GM21723 (cell line): ENCODE measurements at regions not wholly inside any gene's neighbourhood (a gene's known extent, or its start where the extent isn't known, plus 50 kb on each side); places are given as distances from the start of the nearest gene placed in this dataset.
"Not testable (repeated sequence)": the region's sequence is repeated elsewhere in the genome, so short reads cannot be mapped to it uniquely, and the experiment has no call there.

Source experiments
- ATAC-seq: cut with Tn5 transposase; IDR thresholded peaks from one replicate; pipeline ENCODE4 v1.9.1; 2021; ENCODE audit warnings: mild to moderate bottlenecking, moderate library complexity; ENCODE audit not compliant: unreplicated experiment

DNA sequence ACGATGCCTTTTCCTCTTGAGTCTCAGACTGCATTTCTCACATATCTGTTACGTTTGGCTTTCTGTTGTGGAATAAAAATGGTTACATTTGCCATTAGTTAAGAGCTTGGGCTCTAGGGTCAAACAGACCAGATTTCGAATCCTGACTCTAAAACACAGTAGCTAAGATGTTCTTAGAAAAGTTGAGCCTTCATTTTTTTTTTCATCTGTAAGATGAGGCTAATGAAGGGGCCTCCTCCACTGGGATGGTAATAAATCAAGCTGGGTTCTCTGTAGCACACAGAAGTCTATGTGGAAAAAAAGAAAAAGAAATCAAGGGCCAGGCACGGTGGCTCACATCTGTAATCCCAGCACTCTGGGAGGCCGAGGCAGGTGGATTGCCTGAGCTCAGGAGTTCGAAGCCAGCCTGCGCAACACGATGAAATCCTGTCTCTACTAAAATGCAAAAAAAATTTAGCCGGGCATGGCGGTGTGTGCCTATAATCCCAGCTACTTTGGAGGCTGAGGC, 49.9 kb upstream of the CAPRIN1 start:
- no peak for ATAC-seq

DNA sequence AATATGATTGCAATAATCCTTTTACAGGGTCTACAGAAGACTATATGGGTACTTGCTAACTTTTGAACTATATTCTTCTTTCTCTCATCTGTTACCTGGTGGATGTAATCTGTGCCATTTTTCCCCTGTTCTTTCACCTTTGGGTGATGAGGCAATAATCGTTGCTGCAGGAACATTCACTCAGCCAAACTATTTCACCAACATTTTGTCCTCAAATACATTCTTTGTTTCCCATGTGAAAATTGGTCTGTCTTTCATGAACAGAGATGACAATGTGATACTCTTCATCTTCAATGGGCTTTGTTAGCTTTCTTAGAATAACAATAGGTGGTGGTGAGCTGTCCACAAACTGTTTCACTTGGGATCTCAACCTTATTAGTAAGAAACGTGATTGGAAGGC, 52.1 kb upstream of the CAPRIN1 start:
- no peak for ATAC-seq

DNA sequence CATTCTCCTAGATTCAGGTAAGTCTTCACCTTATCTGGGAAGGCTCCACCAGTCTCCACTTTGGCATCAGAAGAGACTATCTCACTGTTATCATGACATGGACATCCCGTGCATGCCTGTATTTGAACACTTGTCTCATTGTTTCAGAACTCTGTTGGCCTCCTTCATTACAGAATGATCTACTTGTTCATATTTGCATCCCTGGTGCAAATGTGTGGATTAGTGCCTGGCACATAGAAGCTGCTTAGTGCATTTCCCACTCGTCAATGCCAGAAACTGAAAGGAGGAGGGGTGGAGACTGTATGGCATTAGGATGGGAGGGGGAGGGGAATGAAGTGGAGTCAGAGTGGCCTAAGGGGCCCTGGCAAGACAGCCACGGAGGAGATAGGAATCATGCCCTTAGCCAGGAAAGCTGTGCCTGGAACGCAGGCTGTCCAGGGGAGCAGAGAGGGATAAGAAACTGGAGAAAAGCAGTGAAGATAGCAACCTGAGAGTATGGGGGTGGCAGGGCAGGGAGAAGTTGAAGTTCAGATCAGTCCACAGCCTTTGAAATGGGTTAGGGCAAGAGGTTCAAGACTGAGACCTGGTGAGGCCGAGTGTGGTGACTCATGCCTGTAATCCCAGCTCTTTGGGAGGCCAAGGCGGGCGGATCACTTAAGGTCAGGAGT, 53.8 kb upstream of the CAPRIN1 start:
- no peak for ATAC-seq

DNA sequence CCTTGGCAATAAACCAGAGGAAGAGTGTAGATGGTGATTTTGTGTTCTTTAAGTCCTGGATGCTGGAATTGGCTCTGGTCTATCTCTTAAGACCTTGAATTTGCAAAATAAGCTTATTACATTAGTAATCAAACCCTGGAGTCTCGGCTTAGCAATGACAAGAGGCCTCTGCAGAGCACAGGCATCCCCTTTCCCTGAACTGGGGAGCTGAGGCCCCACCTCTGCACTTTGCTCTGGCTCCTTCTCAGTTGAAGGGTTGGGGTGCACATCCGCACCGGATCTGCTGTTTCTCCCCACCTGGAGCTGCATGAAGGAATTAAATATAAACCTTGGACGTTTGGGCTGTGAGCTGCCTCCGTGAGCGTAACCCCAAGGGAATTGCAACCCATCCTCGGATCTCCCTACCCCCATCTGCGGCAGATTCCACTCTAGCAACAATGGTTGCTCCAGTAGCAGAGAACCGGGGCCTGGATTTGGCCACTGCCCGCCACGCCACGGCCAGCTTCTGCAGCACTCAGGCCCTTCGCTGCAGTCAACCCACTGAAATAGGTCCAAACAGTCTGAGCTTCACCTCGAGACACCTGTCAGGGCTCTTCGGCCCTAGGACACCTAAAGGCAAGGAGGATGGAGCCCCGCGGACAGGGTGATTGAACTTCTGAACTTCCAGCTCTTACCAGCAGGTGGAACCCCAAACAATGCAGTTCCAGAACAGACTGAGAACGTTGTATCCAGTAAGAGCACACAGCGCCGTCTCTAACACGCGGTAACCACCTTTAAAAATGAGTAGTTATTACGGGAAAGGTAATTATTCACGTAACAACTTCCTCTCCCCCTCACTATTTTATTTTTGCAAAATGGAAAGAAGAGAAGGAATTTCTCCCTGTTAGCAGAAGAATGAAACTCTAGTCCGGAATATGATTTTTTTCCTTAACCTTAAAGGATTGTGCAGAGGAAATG, 54.8 kb upstream of the CAPRIN1 start:
- ATAC-seq, result peak; percentile 70

DNA sequence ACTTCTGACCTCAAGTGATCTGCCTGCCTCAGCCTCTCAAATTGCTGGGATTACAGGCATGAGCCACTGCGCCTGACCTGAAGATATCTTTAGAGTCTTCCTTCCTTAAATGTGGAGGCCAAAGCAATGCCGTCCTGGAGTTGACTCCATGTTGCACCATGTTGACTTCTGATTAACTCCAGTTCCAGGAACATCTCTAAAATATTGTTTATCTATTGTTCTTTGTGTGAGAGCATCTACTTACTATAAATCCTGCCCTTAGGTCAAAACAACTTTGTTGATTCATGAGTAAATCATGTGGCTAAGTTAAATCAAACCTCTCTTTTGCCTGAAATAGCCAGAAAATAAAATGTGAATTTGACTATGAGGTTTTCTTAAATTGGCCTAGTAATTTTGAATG, 56.6 kb upstream of the CAPRIN1 start:
- ATAC-seq, result no peak

DNA sequence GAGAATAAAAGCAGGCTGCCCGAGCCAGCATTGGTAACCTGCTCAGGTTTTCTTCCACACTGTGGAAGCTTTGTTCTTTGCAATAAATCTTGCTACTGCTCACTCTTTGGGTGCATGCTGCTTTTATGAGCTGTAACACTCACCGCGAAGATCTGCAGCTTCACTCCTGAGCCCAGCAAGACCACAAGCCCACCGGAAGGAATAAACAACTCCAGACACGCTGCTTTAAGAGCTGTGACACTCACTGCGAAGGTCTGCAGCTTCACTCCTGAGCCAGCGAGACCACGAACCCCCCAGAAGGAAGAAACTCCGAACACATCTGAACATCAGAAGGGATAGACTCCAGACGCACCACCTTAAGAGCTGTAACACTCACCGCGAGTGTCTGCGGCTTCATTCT, 60.4 kb upstream of the CAPRIN1 start:
- ATAC-seq, result not testable (repeated sequence)

DNA sequence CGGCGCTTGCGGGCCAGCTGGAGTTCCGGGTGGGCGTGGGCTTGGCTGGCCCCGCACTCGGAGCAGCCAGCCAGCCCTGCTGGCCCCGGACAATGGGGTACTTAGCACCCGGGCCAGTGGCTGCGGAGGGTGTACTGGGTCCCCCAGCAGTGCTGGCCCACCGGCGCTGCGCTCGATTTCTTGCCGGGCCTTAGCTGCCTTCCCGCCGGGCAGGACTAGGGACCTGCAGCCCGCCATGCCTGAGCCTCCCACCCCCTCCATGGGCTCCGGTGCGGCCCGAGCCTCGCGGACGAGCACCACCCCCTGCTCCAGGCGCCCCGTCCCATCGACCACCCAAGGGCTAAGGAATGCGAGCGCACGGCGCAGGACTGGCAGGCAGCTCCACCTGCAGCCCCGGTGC, 61.4 kb upstream of the CAPRIN1 start:
- not testable (repeated sequence) for ATAC-seq

DNA sequence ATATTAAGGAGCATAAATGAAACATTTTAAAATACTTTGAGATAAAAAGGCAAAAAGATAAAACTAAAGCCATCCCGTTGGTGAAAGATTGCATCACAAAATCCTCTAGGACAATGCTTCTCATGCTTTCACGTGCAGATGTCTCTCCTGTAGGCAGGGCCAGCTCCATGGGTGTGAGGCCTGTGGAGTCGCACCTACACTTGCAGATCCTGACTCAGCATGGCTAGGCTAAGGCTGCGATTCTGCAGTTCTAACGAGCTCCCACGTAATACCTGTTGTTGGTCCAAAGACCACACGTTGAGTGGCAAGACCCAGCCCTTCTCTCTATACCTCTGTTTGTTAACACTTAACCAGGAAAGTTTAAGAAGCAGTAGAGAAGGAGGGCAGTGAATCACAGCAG, 62.1 kb upstream of the CAPRIN1 start:
- ATAC-seq, result no peak

DNA sequence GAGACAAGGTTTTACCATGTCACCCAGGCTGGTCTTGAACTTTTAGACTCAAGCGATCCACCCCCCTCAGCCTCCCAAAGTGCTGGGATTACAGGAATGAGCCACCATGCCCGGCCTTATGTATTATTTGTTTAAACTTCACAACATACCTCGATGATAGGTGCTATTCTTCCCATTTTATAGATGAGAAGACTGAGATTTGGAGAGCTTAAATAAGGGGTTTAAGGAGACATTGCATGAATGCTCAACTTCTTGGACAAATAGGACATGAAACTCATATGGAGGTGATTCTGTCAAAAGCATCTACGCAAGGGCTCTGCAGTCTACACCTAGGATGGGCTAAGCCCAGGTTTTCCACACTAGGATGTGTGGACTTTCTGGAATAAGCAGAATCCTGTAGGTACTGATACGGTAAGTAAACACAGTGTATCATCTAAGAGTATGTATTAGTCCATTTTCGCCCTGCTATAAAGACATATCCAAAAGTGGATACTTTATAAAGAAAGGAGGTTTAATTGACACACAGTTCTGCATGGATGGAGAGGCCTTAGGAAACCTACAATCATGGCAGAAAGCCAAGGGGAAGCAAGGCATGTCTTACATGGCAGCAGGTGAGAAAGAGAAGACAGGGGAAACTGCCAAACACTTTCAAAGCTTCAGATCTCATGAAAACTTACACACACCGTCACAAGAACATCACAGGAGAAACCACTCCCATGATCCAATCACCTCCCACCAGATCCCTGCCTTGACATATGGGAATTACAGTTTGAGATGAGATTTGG, 62.8 kb upstream of the CAPRIN1 start:
- no peak for ATAC-seq

DNA sequence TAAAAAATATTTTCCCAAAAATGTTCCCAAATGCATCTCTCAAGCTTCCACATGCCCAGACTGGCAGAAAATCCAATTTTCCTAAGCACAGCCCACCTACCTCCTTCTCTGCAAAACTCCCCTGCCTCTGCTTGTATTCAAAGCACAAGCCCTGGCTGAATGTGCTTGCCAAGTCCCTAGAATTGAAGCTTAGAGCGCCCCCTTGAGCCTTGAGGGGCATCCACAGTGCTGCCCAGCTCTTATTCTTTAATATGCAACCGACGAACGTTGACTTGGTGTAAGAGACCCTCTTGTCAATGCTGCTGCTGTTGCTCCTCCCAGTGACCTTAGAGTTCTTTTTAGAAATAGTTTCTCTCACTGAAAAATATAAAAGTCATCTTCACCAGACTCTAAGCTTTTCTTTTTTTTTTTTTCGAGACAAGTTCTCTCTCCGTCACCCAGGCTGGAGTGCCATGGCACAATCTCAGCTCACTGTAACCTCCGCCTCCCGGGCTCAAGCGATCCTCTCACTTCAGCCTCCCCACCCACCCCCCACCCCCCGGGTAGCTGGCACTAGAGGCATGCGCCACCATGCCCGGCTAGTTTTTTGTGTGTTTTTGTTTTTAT, 63.5 kb upstream of the CAPRIN1 start:
- peak; percentile 69 for ATAC-seq

DNA sequence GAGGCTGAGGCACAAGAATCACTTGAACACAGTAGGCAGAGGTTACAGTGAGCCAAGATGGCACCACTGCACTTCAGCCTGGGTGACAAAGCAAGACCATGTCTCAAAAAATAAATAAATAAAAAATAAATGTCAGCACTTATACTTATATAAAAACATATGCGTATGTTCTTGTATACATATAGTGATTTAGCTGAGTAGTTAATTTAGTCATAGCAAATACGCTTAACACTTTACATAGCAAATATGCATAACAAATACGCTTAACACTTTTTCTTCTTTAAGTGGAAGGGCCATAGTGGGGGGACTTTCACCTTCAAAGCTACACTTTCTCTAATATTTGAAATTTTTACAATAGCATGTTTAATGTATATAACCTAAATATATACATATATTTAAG, 64.0 kb upstream of the CAPRIN1 start:
- ATAC-seq, result no peak

DNA sequence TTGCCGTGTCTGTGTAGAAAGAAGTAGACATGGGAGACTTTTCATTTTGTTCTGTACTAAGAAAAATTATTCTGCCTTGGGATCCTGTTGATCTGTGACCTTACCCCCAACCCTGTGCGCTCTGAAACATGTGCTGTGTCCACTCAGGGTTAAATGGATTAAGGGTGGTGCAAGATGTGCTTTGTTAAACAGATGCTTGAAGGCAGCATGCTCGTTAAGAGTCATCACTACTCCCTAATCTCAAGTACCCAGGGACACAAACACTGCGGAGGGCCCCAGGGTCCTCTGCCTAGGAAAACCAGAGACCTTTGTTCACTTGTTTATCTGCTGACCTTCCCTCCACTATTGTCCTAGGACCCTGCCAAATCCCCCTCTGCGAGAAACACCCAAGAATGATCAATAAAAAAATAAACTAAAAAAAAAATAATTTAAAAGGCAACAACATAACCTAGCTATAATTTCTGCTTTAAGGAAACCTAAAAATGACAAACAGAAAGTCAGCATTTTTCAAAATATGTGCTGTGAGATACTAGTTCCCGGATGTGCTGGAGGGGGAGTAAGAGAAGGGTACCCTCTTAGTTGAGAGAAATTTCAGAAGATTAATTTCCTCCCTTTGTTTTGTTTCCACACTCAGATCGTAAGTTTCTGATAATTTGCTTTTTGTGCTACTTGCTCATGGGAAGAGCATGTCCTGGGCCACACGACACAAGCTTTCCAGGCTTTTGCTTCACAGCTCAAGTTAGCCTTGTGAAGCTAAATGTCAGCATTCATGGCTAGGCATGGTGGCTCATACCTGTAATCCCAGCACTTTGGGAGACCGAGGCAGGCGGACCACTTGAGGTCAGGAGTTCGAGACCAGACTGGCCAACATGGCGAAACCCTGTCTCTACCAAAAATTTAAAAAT, 64.7 kb upstream of the CAPRIN1 start:
- ATAC-seq, result not testable (repeated sequence)

DNA sequence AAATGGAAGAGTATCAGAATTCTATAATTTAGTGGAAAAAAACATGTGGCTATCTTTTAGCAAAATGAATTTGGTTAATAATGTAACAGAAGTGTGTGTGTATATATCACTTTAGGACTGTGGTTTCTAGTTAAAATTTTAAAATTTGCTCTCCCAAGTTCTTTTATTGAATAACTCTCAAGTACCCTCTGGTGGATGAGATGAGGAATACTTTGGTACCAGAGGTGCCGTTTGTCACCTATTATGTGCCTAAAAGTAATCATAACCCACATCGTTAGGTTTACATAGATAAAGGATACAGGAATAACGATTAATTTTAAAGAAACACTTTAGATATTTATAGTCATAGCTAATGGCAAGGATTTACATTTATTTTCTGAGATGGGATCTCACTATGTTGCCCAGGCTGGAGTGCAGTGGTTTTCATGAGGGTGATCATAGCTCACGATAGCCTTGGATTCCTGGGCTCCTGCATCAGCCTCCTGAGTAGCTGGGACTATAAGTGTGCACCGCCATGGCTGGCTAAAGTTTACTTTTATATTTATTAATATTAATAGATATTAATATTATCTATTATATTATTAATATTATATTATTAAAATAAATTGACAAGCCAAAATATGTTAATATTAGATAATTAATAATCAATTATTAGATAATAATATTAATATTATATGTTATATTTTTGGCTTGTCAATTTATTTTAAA, 66.7 kb upstream of the CAPRIN1 start:
- no peak for ATAC-seq

DNA sequence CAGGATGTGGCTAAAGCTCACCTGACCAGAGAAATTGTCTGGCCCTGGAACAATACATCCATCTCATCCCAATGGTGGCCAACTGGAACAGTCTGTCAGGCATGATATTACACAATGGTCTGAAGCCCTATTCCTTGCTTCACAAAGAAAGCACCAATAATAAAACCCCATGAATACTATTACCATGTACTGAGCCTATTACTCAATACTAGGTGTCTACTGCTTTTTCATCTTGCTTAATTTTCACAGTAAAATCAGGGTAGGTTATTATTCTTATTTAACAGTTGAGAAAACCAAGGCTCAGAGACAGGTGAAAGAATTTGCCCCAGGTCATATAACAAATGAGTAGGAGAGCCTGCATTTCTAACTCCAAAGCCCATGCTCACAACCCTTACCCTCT, 68.9 kb upstream of the CAPRIN1 start:
- ATAC-seq, result no peak

DNA sequence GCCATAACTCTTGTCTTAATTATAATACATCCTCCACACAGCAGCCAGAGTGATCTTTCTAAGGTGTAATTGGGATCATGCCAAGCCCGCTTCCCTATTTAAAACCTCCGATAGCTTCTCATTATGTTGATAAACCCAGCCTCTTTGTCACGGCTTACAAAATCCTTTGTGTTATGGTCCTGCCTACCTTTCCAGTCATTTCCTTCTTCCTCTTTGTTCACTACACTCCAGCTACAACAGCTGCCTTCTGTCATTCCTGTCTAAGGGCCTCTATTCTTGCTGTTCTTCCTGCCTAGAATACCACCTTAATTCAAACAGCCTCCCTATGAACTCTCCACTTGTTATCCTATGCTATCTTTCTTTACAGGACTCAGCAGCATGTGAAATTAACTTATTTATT, 70.6 kb upstream of the CAPRIN1 start:
- no peak for ATAC-seq

DNA sequence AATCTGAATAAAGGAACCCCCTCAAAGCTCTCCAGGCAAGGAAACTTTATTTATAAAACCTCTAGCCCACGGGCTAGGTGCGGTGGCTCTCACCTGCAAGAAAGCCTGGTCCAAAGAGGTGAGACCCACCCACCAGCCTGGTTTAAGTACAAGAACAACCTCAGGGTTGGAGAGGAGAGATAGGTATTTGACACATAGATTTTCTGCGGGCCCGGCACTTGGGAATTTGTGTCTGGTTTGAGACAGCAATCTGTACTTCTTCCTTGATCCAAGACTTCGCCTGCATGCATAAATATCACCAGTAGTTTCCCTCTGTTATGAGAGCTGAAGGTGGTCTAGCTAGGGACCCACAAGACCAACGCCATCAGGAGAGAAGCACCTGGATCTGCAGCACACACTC, 73.2 kb upstream of the CAPRIN1 start:
- no peak for ATAC-seq

DNA sequence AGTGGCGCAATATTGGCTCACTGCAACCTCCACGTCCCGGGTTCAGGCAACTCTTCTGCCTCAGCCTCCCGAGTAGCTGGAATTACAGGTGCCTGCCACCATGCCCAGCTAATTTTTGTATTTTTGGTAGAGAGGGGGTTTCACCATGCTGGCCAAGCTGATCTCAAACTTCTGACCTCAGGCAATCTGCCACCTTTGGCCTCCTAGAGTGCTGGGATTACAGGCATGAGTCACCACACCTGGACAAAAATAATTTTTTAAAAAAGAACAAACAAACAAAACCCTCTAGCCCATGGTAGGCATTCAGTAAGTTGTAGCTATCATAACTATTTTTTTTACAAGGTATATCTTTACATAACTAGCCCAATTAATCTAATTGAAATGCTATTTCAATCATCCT, 73.9 kb upstream of the CAPRIN1 start:
- ATAC-seq, result no peak

DNA sequence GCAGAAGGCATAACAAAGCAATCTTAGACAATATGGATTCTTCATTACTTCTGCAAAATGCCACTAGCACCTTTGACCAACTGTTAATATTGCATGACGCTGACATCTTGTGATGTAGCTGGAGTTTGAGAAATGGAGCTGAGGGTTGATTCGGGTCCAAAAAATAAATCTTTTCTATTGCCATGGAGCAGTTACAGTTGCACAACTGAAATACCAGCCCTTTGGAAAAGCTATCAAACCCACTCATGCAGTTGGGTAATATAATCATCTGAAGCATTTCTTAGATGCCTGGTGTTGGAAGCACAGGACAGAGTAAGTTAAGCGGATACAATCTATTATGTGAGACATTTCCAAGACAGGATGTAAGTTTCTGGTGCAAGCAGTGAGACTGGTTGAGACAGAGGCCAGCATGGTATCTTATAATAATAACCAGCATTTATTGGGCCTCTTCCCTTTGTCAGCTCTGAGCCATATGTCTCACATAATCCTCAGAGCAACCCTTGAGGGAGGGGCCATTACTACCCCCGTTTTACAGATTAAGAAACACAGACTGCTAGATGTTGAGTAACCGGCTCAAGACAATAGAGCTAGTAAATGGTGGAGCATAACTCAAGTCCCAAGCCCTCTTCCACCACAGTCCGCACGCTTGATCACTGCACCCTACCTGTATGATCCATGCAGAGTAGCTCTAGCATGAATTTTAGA, 74.9 kb upstream of the CAPRIN1 start:
- ATAC-seq, result no peak

DNA sequence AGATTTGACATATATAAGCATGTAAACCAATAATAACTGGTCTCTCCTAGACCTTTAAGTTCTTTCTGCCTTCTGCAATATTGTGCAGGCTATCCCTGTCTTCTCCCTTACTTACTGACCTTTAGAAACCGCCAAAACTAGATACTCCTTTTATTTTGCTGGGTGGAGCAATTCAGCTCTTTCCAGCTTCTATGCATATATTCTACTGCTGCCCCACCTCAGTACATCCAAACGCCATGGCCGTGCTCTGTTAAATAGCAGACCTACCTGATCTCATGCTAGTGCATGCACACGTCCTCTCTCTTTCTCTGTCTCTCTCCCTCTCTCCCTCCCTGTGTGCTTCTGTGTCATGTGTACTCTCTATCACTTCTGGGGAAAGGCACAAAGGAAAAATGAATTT, 76.7 kb upstream of the CAPRIN1 start:
- ATAC-seq, result no peak
